ENCODE measurements at regions not wholly inside any gene's neighbourhood (a gene's known extent, or its start where the extent isn't known, plus 50 kb on each side); places are given as distances from the start of the nearest gene placed in this dataset.
"Not testable (repeated sequence)": the region's sequence is repeated elsewhere in the genome, so short reads cannot be mapped to it uniquely, and the experiment has no call there.

- H3K27ac ChIP-seq; H3K4me3 ChIP-seq; DNase-seq; ATAC-seq; H3K36me3 ChIP-seq; intact Hi-C loops (cut with DNase I); H3K27me3 ChIP-seq; H3K4me1 ChIP-seq; H3K9me3 ChIP-seq: not testable (repeated sequence)
- WGBS (ENCODE audit: insufficient coverage, low coverage, low lambda C conversion rate, missing lambda C conversion rate): 23% methylated on average over 4 of the region's 5 CpGs
Observed at GRCh38 chr4:74505355-74505978, 60.5 kb downstream of the AREG start.

GRCh38 chr4:74509363-74509762 is 64.4 kb downstream of the AREG start:
- intact Hi-C loops (cut with DNase I); DNase-seq; H3K27me3 ChIP-seq; H3K27ac ChIP-seq; H3K36me3 ChIP-seq; ATAC-seq; H3K4me1 ChIP-seq; H3K9me3 ChIP-seq; H3K4me3 ChIP-seq: not testable (repeated sequence)
- WGBS (ENCODE audit: insufficient coverage, low coverage, low lambda C conversion rate, missing lambda C conversion rate): 38% methylated on average over 3 of the region's 3 CpGs

- DNase-seq (no peak), ATAC-seq (no peak)
- H3K9me3 ChIP-seq: no peaks in the 10 kb centered on the region
- H3K36me3 ChIP-seq: no peaks in the 10 kb centered on the region
- no peak overlapping the region for H3K4me3 ChIP-seq
- TF ChIP-seq CTCF (IDR thresholded peaks at IDR 0.05): no peak
- TF ChIP-seq POLR2A (IDR thresholded peaks at IDR 0.05): no peak
- intact Hi-C loops (cut with DNase I): no loop called here
- H3K27me3 ChIP-seq: no peaks in the 10 kb centered on the region
- no peak overlapping the region for H3K27ac ChIP-seq
- no peaks in the 10 kb centered on the region for H3K4me1 ChIP-seq
Observed at GRCh38 chr4:74516303-74516702, 71.4 kb downstream of the AREG start.

GRCh38 chr4:74517996-74518395 is 73.1 kb downstream of the AREG start:
- 83% methylated on average over 4 of the region's 4 CpGs for WGBS (ENCODE audit: insufficient coverage, low coverage, low lambda C conversion rate, missing lambda C conversion rate)
- intact Hi-C loops (cut with DNase I): no loop called here
- DNase-seq: no peak
- Histone ChIP-seq H3K4me1 (no peaks in the 10 kb centered on the region), H3K27me3 (no peaks in the 10 kb centered on the region), H3K9me3 (no peaks in the 10 kb centered on the region), H3K27ac (no peak overlapping the region), H3K4me3 (no peak overlapping the region), H3K36me3 (no peaks in the 10 kb centered on the region)
- TF ChIP-seq POLR2A (IDR thresholded peaks at IDR 0.05) (no peak), CTCF (IDR thresholded peaks at IDR 0.05) (no peak)
- ATAC-seq: no peak

- H3K36me3 ChIP-seq: no peaks in the 10 kb centered on the region
- H3K4me1 ChIP-seq: no peaks in the 10 kb centered on the region
- H3K4me3 ChIP-seq: no peak overlapping the region
- no peaks in the 10 kb centered on the region for H3K9me3 ChIP-seq
- no peak overlapping the region for H3K27ac ChIP-seq
- WGBS (ENCODE audit: insufficient coverage, low coverage, low lambda C conversion rate, missing lambda C conversion rate): 40% methylated on average over 3 of the region's 3 CpGs
- H3K27me3 ChIP-seq: no peaks in the 10 kb centered on the region
- intact Hi-C loops (cut with DNase I): no loop called here
- no peak for DNase-seq
- TF ChIP-seq POLR2A (IDR thresholded peaks at IDR 0.05) (no peak), CTCF (IDR thresholded peaks at IDR 0.05) (no peak)
- ATAC-seq: peak in 1 of 4 donors; percentile 48
Observed at GRCh38 chr4:74522251-74522991, 77.5 kb downstream of the AREG start.
